Dermis microvascular lymphatic vessel endothelial cell (primary cell): ENCODE measurements at regions not wholly inside any gene's neighbourhood (a gene's known extent, or its start where the extent isn't known, plus 50 kb on each side); places are given as distances from the start of the nearest gene placed in this dataset.
"Not testable (repeated sequence)": the region's sequence is repeated elsewhere in the genome, so short reads cannot be mapped to it uniquely, and the experiment has no call there.

Source experiments
- DNase-seq, 2 donors: peaks; one replicate each; pipeline versions ENCODE4 v3.0.0 to v3.0.0-alpha.2; 2010; ENCODE audit warnings: low read depth in 2 of 2

DNA sequence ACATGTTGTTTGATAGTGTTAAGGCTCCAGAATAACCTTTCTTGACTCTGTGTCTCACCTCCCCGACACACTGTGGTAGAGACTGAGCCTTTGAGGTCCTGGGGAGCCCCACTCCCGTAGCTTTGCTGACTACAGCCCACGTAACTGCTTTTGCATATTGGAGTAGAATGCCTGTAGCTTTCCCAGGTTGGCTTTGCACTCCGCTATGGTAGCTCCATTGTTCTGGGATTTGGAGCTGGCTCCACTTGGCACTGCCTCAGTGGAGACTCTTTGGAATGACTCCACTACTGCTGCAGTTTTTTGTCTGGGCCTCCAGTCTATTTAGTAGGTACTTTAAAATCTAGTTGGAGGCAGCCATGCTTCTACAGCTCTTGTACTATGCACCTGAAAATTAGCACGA is 56.2 kb upstream of the ANXA1 start:
- no peak for DNase-seq

DNA sequence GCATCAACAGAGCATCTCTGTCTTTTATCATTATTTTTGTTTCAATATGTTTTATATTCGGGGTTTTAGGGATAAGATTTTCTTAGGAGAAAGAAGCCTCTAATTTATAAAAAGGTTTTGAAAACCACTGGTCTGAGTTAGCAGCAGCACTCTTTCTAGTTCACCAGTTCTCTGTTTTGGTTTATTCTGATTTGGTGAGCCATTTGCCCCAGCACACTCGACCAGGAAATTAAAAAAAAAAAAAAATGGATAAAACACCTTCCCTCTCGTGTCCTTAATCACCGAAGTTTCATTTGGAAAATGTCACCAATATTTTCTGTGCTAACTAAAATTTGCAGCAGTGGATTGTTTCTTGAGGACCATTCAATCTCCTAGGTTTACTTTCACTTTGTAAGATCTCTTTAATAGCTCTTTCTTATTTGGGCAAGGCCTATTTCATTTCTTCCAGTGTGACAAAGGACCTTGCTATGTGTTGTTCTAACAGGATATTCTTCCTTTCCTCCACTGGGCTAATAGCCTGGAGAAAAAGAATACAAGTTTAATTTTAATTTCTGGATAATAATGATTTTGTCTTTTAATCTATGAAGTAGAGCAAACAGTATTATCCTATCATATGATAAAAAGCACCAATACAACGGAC is 57.8 kb upstream of the ANXA1 start:
- no peak for DNase-seq

DNA sequence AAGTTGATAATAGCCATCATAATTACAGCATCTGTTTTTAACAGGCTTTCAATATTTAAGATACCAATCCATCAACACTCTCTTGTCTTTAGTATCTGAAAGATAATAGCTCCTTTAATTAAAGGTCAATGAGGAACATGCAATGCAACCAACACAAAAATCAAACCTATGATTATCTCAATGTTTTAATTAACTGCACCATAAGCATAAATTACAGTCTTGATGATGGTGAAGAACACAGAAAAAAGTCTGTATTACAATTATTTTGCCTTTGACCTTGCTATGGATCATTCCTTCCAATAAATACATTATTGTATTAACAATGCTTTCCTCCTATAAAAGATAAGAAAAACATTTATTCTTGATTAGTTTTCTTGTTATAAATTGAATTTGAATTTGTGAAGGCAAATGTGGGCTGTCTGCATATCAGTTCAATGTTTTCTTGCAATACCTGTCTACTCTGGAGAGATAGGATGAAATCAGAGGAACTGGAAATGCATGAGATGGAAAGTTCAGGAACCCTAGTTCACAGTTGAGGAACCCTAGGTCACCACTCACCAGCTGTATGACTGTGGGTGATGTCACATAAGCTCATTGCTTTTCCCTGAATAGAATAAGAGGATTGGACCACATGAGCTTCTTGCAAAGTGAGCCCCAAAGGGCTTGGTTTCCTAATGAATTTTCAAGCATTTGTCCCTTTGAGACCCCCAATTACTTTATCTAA is 58.5 kb upstream of the ANXA1 start:
- no peak for DNase-seq

DNA sequence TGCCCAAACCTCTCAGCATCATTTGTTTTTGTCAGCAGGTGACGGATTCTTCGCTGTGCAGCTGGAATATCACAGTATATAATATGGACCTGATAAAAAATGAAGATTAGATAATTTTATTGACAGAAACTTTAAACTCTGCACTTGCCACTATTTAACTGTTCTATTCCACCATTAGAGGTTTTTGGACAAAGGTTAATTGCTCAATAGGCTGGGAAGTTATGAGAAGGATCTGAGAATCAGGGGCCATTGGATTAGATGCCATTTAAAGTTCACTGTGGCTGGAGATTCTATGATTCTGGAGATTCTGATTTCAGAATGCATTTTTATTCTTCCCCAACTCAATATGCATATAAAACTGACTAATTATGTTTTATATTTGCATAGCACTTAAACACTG is 59.8 kb upstream of the ANXA1 start:
- no peak for DNase-seq

DNA sequence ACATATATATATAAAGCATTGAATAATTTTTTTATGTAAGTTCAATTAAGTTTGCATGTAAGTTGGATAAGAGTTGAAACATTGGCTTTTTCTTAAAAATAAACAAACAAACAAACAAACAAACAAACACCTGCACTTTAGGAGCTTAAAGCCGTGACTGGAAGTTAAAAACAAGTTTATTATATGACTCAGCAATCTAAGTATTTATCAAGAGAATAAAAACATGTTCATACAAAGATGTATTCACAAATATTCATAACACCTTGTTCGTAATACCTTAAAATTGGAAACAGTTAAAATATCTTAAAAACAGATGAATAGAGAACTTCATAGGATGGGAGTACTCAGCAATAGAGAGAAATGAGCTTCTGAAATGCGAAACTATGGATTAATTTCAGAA is 61.5 kb upstream of the ANXA1 start:
- DNase-seq = no peak

DNA sequence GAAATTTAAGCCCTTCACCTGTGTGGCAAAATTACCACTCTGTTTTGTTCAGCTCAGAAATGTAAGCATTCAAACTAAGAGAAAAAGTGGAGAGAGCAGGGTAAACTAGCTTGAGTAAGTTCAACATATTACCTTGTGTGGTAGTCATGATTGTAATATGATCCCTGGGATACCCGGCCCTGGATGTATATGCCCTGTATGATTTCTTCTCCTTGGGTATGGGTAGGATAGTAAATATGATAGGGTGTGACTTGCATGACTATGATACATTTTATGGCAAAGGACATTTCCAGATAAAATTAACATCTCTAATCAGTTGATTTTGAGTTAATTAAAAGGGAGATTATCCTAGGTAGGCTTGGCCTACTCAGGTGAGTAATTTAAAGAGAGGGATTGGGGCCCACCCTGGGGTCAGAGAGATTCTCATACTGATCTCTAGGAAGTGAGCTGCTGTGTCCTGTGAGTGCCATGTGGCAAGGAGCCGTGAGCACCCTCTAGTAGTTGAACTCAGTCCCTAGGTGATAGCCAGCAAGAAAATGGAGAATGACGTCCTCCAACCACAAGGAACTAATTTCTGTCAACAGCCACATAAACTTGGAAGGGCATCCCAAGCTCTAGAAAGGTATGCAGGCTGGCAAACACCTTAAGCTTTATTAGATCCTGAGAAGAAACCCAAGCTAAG is 62.2 kb upstream of the ANXA1 start:
- DNase-seq = no peak

DNA sequence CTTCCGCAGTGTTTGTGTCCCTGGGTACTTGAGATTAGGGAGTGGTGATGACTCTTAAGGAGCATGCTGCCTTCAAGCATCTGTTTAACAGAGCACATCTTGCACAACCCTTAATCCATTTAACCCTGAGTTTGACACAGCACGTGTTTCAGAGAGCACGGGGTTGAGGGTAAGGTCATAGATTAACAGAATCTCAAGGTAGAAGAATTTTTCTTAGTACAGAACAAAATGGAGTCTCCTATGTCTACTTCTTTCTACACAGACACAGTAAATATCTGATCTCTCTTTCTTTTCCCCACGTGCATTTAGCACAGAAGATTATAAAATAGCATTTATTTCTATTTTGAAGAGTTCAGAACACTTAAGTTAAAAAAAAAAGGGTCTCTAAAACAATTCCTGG is 63.8 kb upstream of the ANXA1 start:
- DNase-seq = not testable (repeated sequence)

DNA sequence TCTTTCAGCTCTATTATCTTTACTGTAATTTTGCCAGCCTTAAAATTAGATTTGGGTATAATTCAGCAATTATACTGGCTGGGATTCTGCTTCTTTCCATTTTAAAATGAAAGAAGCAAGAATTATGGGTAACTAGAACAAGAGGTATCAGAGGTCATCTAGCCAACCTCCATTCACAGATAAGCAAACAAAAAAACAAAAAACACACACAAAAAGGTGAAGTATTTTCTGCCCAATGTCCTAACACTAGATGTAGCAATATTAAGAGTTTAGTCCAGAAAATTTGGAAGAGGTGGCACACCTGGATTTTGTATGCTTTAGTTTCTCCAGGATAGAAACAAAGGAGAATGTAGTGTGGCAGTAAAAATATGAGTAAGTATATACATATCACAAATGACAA is 68.1 kb upstream of the ANXA1 start:
- no peak for DNase-seq

DNA sequence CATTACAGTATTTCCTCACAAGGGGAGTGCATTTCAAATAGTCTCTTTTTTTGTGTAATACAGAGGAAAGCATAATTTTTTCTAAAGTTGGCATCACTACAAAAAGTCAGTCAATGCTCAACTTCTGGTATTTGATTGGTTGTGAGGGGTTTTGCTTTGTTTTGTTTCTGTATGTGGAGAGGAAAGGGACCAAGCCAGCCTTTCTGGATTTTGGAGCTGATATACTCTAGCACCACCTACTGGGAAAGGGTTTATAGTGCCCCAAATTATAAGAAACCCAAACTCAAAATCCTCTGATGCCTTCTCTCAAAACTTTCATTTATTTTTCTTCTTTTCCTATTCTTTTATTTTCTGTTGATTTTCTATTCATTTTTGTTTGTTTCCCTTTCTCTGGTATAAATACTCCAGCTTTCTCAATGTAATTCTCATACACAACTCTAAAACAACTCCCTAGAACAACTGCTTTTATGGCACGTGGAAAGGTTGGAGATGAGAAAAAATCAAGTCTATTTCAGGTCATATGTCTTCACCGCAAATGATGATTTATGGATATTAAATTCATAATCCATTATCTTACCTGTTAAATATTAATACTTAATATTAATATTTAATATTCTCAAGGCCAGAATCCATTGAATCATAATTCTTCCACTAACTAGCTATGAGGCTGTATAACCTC is 69.5 kb upstream of the ANXA1 start:
- DNase-seq = peak; percentile 84 to 85

DNA sequence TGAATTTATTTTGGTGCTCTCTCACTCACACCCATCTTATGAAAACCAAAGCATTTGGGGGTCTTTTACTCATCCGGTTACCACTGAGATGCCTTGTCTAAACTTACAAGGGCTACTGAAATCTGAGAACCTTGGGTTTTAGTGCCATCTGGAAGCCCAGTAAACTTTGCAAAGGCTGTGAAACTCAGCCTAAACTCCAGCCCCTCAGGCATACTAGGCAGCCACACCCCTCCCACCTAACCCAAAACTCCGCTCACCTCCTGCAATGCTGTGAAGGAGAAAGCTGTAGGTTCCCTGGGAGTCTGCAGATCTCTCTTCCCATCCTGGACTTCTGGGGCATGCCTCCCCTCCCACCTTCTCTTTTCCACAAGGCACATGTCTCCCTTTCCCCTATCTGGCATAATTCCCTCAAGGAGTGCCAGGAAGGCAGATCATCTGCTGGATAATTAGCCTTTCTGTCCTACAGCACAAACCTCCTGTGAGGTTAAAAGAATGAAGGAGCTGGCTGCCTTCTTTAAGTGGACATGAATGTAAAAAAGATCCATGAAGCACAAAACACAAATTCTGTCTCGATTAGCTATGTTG is 71.5 kb upstream of the ANXA1 start:
- DNase-seq = no peak

DNA sequence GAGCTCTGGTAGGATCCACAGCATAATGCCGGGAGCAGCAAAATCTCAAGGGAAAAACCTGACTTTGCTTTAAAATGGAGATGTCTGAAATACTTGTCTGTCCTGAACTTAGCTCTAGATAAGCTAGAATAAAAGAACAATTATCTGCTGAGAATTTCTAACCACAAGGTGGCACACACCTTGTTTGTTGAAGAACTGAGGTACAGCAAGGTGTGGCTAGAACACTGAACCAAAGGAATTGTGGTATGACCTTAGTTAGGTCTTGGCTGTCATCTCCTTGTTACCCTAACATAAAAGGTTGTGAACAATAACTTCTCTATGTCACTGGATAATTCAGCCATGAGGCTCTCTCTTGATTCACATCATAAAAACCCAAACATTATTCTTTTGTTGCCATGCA is 72.3 kb upstream of the ANXA1 start:
- DNase-seq = peak in 1 of 2 donors; percentile 3

DNA sequence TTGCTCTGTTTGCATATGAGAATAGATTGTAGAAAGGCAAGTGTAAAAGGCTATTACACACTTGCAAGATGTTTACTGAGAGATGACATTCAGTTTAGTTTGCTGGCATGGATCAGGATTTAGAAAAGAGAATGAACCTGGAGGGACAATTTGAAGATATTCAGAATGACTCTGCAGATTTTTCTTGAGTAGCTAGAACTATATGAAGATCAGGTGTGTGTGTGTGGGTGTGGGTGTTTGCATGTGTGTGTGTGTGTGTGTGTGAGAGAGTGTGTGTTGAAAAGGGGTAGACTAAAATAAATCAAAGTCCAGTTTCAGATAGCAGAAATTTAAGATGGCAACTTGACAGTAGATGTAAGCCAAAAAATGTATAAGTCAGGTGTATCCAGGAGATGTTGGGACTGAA is 74.0 kb upstream of the ANXA1 start:
- no peak for DNase-seq

DNA sequence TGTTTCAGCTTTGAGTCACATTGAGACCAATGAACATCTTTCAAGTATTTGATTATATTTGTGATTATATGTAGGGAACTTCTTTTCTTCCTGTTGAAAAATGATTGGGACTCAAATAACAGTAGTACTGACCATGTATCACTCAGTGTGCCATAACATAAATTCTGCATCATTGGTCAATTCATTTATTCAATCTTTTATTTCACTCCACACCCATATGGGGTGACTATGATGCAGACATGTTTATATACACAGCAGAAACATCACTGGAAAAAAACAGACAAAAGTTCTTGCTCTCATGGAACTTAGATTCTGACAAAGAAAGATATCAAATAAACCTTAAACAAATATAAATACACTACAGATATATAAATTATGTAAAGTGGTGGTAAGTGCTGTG is 74.7 kb upstream of the ANXA1 start:
- DNase-seq = no peak

DNA sequence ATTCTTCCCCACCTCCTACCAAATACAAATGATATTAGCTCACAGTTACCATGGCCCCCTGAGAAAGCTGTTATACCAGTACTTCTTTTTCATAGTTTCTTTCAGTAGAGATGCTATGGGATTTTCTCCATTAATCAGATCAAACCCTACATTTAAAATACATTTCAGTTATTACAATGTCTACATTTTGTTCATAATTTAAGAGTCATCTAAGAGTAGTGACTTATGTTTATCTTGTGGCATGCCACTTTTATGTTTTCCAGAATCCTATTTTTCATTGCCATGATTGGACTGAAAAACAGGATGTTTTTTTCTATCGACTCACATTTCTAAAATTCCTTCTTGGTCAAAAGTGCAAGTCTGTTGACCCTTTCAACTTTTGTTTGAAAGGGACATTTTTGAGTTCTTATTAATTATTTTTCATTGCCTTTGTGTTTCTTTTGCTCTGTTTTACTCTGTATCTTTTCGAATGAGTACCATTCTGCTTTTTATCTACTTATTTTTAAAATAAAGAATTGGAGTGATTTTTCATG is 77.4 kb upstream of the ANXA1 start:
- DNase-seq = peak; percentile 70 to 74

DNA sequence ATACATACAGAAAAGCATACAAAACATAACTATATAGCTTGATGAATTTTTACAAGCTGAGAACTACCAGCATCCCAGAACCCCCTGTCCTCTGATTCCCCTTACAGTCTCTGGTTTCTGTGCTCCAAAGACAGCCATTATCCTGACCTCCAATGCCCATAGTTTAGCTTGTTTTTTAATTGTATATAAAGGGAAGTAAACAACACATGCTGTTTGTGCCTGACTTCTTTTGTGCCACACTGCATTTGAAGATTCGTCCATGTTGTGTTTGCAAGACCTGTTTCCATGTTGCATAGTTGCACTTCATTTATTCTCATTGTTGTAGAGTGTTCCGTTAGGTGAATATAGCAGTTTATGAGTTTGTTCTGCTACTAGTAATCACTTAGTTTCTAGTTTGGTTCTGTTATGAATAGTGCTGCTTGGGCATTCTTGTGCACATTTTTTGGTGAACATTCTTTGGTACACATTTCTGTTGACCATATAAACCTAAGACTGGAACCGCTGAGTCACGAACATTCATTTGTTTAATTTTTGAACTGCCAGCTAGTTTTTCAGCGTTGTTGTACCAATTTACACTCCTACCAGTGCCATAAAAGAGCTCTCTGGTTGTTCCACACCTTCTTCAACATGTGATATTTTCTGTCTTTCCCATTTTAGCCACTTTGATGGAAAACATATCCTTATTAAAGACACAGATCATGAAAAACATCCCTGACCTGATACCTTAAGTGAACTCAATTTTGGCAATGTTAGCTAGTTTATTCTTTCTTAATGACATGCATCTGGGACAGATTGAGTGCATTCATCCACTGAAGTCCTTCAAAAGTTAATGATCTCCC is 78.1 kb upstream of the ANXA1 start:
- DNase-seq = peak; percentile 17 to 20

DNA sequence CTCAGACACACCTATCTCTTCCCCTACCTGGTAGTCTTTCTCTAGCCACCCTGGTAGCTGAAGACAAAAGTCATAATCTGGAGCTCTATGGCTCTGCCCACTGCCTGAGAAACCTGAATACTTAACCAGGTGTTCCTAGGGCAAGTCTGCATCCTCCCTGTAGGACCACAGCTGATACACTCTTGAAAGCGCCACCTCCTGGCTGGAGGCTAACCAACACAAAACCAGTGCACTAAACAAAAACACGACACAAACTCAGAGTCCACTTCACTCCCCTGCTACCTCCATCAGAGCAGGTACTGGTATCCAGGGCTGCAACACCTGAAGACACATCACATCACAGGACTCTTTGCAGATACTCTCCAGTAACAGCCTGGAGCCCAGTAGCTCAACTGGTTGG is 84.6 kb upstream of the ANXA1 start:
- DNase-seq = no peak

DNA sequence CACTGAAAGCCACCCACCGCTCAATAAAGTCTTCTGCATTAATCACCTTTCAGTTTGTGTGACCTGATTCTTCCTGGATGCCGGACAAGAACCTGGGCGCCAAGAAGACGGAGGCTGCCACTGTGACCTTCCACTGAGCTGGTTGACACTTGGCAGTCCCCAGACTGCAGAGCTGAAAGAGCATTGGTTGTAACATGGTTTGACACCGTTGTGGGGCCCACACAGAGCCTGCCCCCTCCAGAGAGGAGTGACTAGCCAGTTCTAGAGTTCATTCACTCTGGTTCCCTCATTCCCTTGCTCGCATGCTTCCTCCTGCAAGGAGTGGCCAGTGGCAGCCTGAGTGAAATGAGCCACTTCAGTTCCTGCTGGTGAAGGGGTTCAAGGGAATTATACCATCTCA is 86.2 kb upstream of the ANXA1 start:
- DNase-seq = no peak

DNA sequence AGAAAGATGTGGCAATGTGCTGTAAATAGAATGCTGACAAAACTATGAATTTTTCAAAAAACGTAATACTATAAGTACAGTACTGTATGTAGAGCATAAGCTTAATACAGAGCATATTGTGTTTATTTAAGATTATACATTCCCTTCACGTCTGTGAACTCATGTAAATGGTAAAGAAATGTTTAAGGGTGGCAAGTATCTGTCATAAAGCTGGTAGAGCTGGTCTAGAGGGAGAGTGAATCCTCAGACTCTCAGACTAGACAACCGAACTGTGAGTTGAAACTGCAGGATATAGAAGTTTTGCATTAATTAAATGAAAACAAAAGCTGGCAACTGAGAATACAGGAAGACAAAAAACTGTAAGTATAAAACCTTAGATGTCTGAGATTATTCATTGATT is 87.3 kb upstream of the ANXA1 start:
- DNase-seq = no peak

DNA sequence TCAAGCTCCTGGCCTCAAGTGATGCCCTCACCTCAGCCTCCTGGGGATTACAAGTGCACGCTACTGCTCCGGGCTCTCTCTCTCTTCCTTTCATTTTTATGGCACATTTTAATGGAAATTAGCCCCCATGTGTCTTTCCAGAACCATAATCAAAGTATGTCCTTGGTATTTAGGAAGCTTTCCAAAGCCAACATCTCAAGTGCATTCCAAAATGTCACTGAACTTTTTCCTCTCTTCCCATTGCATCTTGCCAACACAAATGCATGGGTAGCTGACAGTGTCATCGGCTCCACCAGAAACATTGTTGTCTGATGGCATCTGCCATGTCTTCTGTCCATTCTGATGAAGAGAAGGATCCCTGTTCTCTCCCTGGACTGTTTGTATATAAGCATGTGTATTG is 90.5 kb upstream of the ANXA1 start:
- no peak for DNase-seq

DNA sequence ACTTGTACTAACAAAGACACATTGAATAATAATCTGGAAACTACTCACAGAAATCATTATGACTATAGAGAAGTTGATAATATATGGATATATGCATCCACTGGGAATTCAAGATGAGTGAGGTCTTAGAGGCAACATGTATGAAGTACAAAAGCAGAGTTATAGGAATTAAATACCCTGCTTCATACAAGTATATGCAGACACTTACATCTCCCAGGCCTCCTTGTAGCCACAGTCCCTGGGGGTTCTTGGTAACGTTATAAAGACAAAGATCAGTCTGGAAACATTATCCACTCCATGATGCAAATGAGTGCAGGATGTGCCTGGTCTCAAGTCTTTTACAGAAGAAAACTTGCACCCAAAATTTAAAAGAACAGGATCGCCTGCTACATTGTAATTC is 92.4 kb upstream of the ANXA1 start:
- no peak for DNase-seq

DNA sequence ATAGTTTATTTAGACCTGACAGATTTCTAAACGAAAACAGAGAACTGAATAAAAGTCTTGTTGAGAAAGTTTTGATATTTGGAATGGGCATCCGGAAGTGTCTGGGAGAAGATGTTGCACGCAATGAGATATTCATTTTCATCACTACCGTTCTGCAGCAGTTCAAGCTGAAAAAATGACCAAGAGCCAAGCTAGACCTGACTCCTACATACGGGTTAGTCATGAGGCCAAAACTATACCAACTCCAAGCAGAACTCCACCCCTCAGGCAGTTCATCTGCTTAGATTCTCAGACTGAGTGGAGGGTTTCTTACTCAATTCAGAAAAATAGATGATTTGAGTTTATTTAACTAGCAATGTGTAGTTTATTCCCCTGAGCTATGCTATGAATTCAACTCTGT is 95.4 kb upstream of the ANXA1 start:
- no peak for DNase-seq
